Activated CD4-positive, alpha-beta T cell treated with anti-CD3 and anti-CD28 coated beads, Interleukin-10, Interleukin-2, amounts not matched to agents 100 ng/mL and 50 ng/mL, durations not matched to agents 16 hours and 8 hours (primary cell): ENCODE measurements at regions not wholly inside any gene's neighbourhood (a gene's known extent, or its start where the extent isn't known, plus 50 kb on each side); places are given as distances from the start of the nearest gene placed in this dataset.
"Not testable (repeated sequence)": the region's sequence is repeated elsewhere in the genome, so short reads cannot be mapped to it uniquely, and the experiment has no call there.

ENCODE experiments used
- DNase-seq: peaks from one replicate; pipeline ENCODE4 v3.0.0-alpha.2; 2020

DNA sequence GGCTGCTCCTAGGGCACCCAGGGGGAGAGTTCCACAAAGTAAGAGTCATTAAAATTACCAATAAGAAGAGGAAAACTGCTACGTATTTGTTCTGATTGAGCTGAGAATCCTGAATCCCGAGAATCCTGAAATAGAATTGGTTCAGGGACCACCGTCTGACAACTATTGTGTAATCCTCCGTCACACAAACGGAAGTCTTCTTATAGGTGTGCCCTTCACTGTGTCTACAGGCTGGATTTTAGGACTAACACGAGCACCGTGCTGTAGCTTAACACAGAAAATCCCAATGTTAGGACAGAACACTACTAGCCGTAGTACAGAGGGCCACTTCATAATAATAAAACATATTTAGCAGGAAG, 50.6 kb upstream of the RNF182 start:
- no peak for DNase-seq

DNA sequence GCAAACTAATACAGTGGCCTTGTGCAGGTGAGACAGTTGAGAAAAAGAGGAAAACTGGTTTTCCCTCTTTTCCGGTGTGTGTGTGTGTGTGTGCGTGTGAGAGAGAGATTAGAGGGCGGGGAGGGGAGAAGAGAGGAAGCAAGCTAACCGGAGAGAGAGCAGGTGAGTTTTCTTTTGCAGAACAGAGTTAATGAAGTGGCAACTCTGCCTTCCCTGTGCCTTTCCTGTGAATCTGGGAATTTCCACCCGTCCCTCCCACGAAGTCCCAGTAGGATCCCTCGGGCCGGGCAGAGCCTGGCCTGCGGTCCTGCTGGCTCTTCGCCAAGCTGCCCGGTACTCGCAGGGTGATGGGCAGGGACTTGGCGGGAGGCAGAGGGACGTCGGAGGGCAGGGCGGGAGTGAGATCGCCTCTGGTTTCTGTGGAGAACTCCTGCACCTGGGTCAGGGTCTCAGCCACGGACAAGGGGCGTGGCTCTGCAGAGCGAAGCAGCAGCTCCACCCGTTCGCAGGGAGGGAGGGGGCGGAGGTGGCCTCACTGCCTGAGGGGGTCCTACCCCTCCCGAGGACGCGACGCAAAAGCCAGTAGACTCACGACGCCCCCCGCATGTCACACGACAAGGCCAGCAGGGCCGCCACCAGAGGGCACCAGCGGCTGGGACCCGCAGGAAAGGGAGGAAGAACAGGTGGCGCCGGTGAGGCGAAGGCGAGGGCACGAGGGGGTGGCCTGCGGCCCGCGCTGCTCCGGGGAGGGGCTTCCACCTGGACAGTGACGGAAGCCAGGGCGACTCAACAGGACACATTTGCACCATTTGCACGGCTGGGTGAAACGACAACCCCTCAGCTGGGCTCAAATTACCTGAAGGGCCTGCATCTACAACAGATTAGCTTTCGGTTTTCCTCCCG, 51.2 kb upstream of the RNF182 start:
- DNase-seq = peak; percentile 71

DNA sequence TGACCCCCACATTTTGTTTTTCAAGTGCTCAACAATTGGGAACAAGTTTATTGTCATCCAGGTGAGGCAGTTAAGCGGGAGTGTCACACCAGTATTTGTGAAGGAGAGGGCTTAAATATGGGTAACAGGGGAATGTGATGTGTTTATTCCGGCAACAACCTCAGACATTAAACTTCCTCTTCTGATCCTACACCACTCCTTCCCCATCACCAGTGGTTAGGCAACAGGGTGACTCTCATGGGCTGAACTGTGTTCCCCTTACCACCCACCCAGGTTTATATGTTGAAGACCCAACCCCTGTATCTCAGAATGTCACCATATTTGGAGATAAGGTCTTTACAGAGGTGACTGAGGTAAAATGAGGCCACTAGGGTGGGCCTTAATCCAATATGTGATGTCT, 52.1 kb upstream of the RNF182 start:
- DNase-seq = no peak

DNA sequence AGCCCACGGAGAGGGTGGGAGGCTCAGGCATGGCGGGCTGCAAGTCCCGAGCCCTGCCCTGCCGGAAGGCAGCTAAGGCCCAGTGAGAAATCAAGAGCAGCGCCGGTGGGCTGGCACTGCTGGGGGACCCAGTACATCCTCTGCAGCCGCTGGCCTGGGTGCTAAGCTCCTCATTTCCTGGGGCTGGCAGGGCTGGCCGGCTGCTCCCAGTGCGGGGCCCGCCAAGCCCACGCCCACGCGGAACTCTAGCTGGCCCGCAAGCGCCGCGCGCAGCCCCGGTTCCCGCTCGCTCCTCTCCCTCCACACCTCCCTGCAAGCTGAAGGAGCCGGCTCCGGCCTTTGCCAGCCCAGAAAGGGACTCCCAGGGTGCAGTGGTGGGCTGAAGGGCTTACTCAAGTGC, 52.7 kb upstream of the RNF182 start:
- DNase-seq = not testable (repeated sequence)

DNA sequence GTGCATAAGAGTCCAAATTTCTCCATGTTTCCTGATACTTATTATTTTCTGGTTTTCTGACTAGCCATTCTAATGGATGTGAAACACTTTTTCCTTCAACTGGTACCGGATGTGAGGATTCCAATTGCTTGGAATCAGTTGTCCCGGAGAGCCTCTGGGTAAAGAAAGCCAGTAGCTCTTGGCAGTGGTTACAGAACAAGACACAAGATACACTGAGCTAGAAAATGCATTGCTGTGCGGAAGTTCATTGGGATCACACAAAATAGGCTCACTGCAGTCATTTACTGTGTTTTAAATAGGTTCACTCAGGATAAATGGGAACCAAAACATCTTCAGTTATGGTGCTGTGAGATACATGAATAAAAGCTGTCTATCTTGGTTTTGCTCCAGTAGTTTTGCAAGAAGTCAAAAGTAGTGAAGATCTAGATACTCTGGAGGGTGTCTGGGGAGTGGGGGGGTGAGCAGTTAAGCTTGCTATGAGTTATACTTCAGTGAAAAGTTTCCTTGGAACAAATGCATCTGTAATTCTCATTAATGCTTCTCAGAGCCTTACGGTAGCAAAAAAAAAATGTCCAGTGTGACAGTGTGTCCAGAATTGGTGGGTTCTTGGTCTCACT, 54.4 kb upstream of the RNF182 start:
- no peak for DNase-seq

DNA sequence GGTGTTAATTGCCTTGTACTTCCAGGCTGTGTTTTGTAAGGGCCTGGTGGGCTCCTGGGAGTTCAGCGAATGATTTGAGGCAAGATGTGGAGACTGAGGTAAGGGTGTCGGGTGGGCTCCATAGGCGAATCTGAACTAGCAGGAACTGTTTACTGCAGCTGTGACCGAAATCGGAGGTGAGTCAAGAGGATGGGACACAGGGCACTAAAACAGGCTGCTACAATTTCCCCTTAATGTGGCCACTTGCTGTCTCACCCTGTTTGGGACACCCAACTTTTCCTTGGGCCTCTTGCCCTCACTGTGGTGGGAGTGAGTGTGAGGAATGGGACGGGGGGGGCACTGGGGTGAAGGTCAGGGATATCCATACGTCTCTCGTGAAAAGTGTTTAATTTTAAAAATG, 53.9 kb upstream of the MCUR1 start:
- DNase-seq = no peak

DNA sequence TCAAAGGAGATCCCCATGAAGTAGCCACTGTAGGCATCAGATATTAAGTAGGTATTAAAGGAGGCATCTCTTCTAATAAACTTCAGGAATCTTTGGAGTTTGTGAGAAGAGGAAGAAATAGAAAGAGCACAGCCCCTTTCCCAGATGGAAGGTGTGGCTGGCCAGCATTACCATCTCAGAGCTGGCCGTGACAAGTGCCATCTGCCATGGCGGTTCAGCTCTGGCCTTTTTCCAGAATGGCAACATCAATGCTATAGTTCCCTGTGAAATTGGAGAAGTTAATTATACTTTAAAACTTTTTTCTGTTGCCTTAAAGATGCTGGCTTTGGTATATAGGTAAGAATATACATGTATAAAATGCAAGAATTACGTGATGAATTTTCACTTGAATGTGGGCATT, 51.9 kb upstream of the MCUR1 start:
- no peak for DNase-seq

DNA sequence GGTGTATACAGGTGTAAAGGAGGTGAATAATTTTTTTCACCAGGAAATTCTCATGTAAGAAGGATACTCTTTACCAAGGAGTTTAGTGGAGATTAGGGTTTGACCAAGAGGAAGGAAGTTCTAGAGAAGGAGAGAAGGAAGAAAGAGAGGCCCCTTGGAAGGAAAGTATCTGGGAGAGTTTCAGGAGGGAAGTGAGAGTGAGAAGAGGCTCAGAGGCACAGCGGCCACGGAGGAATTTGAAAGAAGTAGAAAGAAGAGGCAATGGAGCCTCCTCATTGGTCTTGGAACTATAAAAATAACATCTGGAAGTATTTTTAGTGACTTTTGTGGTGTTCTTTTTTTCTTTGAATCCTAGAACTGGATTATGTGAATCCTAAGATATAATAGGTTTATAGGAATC, 50.8 kb upstream of the MCUR1 start:
- no peak for DNase-seq

DNA sequence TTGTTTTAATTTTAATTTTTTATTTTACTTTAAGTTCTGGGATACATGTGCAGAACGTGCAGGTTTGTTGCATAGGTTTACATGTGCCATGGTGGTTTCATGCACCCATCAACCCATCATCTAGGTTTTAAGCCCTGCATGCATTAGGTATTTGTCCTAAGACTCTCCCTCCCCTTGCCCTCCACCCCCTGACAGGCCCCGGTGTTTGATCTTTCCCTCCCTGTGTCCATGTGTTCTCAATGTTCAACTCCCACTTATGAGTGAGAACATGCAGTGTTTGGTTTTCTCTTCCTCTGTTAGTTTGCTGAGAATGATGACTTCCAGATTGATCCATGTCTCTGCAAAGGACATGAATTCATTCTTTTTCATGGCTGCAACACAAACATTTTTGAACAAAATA, 50.3 kb upstream of the MCUR1 start:
- not testable (repeated sequence) for DNase-seq
